SK-N-MC (cell line): ENCODE measurements at regions not wholly inside any gene's neighbourhood (a gene's known extent, or its start where the extent isn't known, plus 50 kb on each side); places are given as distances from the start of the nearest gene placed in this dataset.

ENCODE experiments used
- EZH2 ChIP-seq: fragments of 200-600 bp; sonication (generic); IDR thresholded peaks from one replicate; pipeline ENCODE4 v1.6.1; 2017; ENCODE audit warnings: antibody characterized with exemption
- FOXP2 ChIP-seq: optimal IDR thresholded peaks from 2 replicates; pipeline ENCODE3; 2011; ENCODE audit warnings: mild to moderate bottlenecking, moderate library complexity; ENCODE audit not compliant: insufficient read depth; ENCODE audit errors: extremely low read length, control extremely low read depth
- POLR2AphosphoS5 ChIP-seq: IDR thresholded peaks from 2 replicates; pipeline ENCODE4 v1.6.1; 2012; ENCODE audit warnings: mild to moderate bottlenecking, low read depth, low read length, borderline replicate concordance

- TF ChIP-seq EZH2 = no peak
- TF ChIP-seq POLR2AphosphoS5 = no peak
- TF ChIP-seq FOXP2 = no peak
Observed at GRCh38 chr10:101287997-101288635, 58.9 kb upstream of the LBX1 start.
